H1 (cell line): ENCODE measurements at regions not wholly inside any gene's neighbourhood (a gene's known extent, or its start where the extent isn't known, plus 50 kb on each side); places are given as distances from the start of the nearest gene placed in this dataset.

Experiments used
- CTCF ChIA-PET: fragments of 300-600 bp; sonication (Branson Sonifier 250); formaldehyde crosslinking; loops from one replicate; lab custom pipeline; 2021; ENCODE audit not compliant: partially characterized antibody; lab: Charles Lee
- POLR2A ChIA-PET: fragments of 300-600 bp; sonication (Branson Sonifier 250); formaldehyde crosslinking; loops from one replicate; lab custom pipeline; 2021; ENCODE audit warnings: inconsistent platforms; ENCODE audit not compliant: partially characterized antibody; lab: Charles Lee
- DNase-seq, 2 experiments: peaks; one replicate each; pipeline versions ENCODE4 v3.0.0 to v3.0.0-alpha.2; 2010 to 2022; ENCODE audit warnings: low spot score in 2 of 2, low read depth in 1 of 2, mixed read lengths in 1 of 2
- FAIRE-seq: peaks from 2 replicates; lab custom pipeline; 2011; peaks lifted over from hg19 to GRCh38; lab: Jason Lieb, UNC
- H2AFZ ChIP-seq: 2 replicates; pipeline ENCODE4 v1.8.1; 2012; ENCODE audit warnings: low read length, inconsistent platforms
- H2AK5ac ChIP-seq: 2 replicates; pipeline ENCODE4 v1.6.1; 2013; ENCODE audit warnings: low read depth, low read length
- H2BK120ac ChIP-seq: replicated peaks from 2 replicates; pipeline ENCODE3; 2013; ENCODE audit warnings: low read depth, low read length, inconsistent platforms
- H2BK12ac ChIP-seq: 2 replicates; pipeline ENCODE4 v1.6.1; 2013; ENCODE audit warnings: low read depth, low read length
- H2BK15ac ChIP-seq: 2 replicates; pipeline ENCODE4 v1.6.1; 2013; ENCODE audit warnings: low read length
- H2BK20ac ChIP-seq: 2 replicates; pipeline ENCODE4 v1.6.1; 2013; ENCODE audit warnings: low read length
- H2BK5ac ChIP-seq: 2 replicates; pipeline ENCODE4 v1.6.1; 2013; ENCODE audit warnings: low read depth, low read length
- H3K14ac ChIP-seq: 2 replicates; pipeline ENCODE4 v1.6.1; 2013; ENCODE audit warnings: inconsistent platforms; ENCODE audit not compliant: insufficient read length
- H3K18ac ChIP-seq: 2 replicates; pipeline ENCODE4 v1.6.1; 2013; ENCODE audit warnings: low read length; ENCODE audit errors: extremely low read depth
- H3K23ac ChIP-seq: 2 replicates; pipeline ENCODE4 v1.6.1; 2013; ENCODE audit warnings: inconsistent platforms; ENCODE audit not compliant: insufficient read length
- H3K23me2 ChIP-seq: 2 replicates; pipeline ENCODE4 v1.6.1; 2013; ENCODE audit warnings: low read depth, low read length
- H3K27ac ChIP-seq: 2 replicates; pipeline ENCODE4 v1.6.1; 2011; ENCODE audit warnings: low read depth, low read length, inconsistent platforms
- H3K27me3 ChIP-seq, 4 experiments: replicated peaks in 1 of 4; 1 replicate in 1 of 4; 2 replicates in 3 of 4; pipeline versions ENCODE4 v1.6.1 to v1.8.1; 2011 to 2013; ENCODE audit warnings: low read length in 3 of 4, mild to moderate bottlenecking in 3 of 4, inconsistent platforms in 2 of 4, mixed read lengths in 2 of 4, moderate library complexity in 1 of 4; ENCODE audit not compliant: control insufficient read depth in 3 of 4, insufficient read depth in 3 of 4; ENCODE audit errors: extremely low read depth in 1 of 4
- H3K36me3 ChIP-seq, 4 experiments: 2 replicates each; pipeline versions ENCODE4 v1.6.1 to v1.8.1; 2011 to 2013; ENCODE audit warnings: mild to moderate bottlenecking in 4 of 4, low read length in 3 of 4, moderate library complexity in 2 of 4, control low read depth in 1 of 4, inconsistent platforms in 1 of 4; ENCODE audit not compliant: insufficient read depth in 4 of 4, control insufficient read depth in 2 of 4
- H3K4ac ChIP-seq: replicated peaks from 2 replicates; pipeline ENCODE3; 2013; ENCODE audit warnings: low read length, low read depth, mixed read lengths, inconsistent platforms; ENCODE audit not compliant: insufficient read length
- H3K4me1 ChIP-seq, 4 experiments: replicated peaks in 1 of 4; 1 replicate in 1 of 4; 2 replicates in 3 of 4; pipeline versions ENCODE4 v1.6.1 to v1.8.1; 2011 to 2013; ENCODE audit warnings: low read length in 3 of 4, inconsistent platforms in 2 of 4, mixed read lengths in 1 of 4; ENCODE audit not compliant: insufficient read depth in 4 of 4, control insufficient read depth in 3 of 4
- H3K4me2 ChIP-seq, 2 experiments: 2 replicates each; pipeline versions ENCODE4 v1.6.1 to v1.8.1; 2011 to 2013; ENCODE audit warnings: low read depth in 2 of 2, low read length in 2 of 2, control low read depth in 1 of 2, inconsistent platforms in 1 of 2, mild to moderate bottlenecking in 1 of 2; ENCODE audit not compliant: insufficient read depth in 1 of 2
- H3K4me3 ChIP-seq, 4 experiments: fragments of 200-600, 300-600 bp in 1 of 4; sonication (generic), shearing (Covaris generic), sonication (Bioruptor Twin) in 1 of 4; 2 replicates each; pipeline versions ENCODE4 v1.5.1 to v1.8.1; 2011 to 2016; ENCODE audit warnings: low read length in 4 of 4, low read depth in 3 of 4, control low read depth in 2 of 4, inconsistent platforms in 2 of 4, mild to moderate bottlenecking in 2 of 4, mixed read lengths in 1 of 4, moderate library complexity in 1 of 4; ENCODE audit not compliant: insufficient read depth in 2 of 4; ENCODE audit errors: extremely low read depth in 1 of 4
- H3K56ac ChIP-seq: replicated peaks from 2 replicates; pipeline ENCODE3; 2013; ENCODE audit warnings: low read depth, mild to moderate bottlenecking, mixed read lengths, low read length, inconsistent platforms; ENCODE audit not compliant: insufficient read length
- H3K79me1 ChIP-seq: 2 replicates; pipeline ENCODE4 v1.6.1; 2013; ENCODE audit warnings: low read depth, low read length, control low read depth
- H3K79me2 ChIP-seq, 2 experiments: 2 replicates each; pipeline versions ENCODE4 v1.6.1 to v1.8.1; 2012 to 2013; ENCODE audit warnings: low read length in 2 of 2, mild to moderate bottlenecking in 2 of 2, inconsistent platforms in 1 of 2; ENCODE audit not compliant: insufficient read depth in 2 of 2, control insufficient read depth in 1 of 2
- H3K9ac ChIP-seq, 4 experiments: replicated peaks in 1 of 4; 1 replicate in 1 of 4; 2 replicates in 3 of 4; pipeline versions ENCODE4 v1.6.1 to v1.8.1; 2011 to 2013; ENCODE audit warnings: low read depth in 3 of 4, low read length in 3 of 4, control low read depth in 2 of 4, mild to moderate bottlenecking in 2 of 4, moderate library complexity in 2 of 4, inconsistent platforms in 1 of 4; ENCODE audit errors: extremely low read depth in 1 of 4
- H3K9me3 ChIP-seq, 2 experiments: 2 replicates each; pipeline versions ENCODE4 v1.6.1 to v1.8.1; 2012 to 2013; ENCODE audit warnings: mild to moderate bottlenecking in 2 of 2, moderate library complexity in 2 of 2, control low read depth in 1 of 2, inconsistent platforms in 1 of 2, low read depth in 1 of 2, low read length in 1 of 2, mixed read lengths in 1 of 2; ENCODE audit not compliant: insufficient read depth in 2 of 2
- H4K20me1 ChIP-seq, 2 experiments: replicated peaks in 1 of 2; 2 replicates each; pipeline versions ENCODE3 to v1.8.1; 2011 to 2013; ENCODE audit warnings: inconsistent platforms in 2 of 2, low read length in 2 of 2, mild to moderate bottlenecking in 1 of 2; ENCODE audit not compliant: insufficient read depth in 2 of 2, control insufficient read depth in 1 of 2
- H4K5ac ChIP-seq: 2 replicates; pipeline ENCODE4 v1.6.1; 2013; ENCODE audit warnings: low read length, low read depth, mixed read lengths, inconsistent platforms; ENCODE audit not compliant: insufficient read length
- H4K8ac ChIP-seq: 2 replicates; pipeline ENCODE4 v1.8.0; 2013; ENCODE audit warnings: mild to moderate bottlenecking, moderate library complexity, low read length, inconsistent platforms; ENCODE audit not compliant: insufficient read depth; ENCODE audit errors: extremely low read depth
- H4K91ac ChIP-seq: replicated peaks from 2 replicates; pipeline ENCODE3; 2013; ENCODE audit warnings: low read length, mixed read lengths, inconsistent platforms; ENCODE audit not compliant: insufficient read length
- ATF3 ChIP-seq: IDR thresholded peaks from 2 replicates; pipeline ENCODE4 v1.6.1; 2011; ENCODE audit warnings: low read depth, mild to moderate bottlenecking, low read length; ENCODE audit not compliant: insufficient read depth
- BCL11A ChIP-seq, 2 experiments: IDR thresholded peaks; one replicate each; pipeline ENCODE4 v1.6.1; 2011; ENCODE audit warnings: low read depth in 2 of 2, low read length in 2 of 2, mild to moderate bottlenecking in 2 of 2
- HDAC2 ChIP-seq, 2 experiments: fragments of 300-600 bp in 1 of 2; sonication (generic) in 1 of 2; IDR thresholded peaks; 2 replicates each; pipeline ENCODE4 v1.6.1; 2011 to 2012; ENCODE audit warnings: low read depth in 2 of 2, low read length in 2 of 2, mild to moderate bottlenecking in 2 of 2, moderate library complexity in 2 of 2, borderline replicate concordance in 1 of 2, inconsistent platforms in 1 of 2
- KDM5A ChIP-seq: fragments of 200-600 bp; IDR thresholded peaks from 2 replicates; pipeline ENCODE4 v1.7.1; 2012; ENCODE audit warnings: mild to moderate bottlenecking, low read length, inconsistent platforms, mixed read lengths
- MAFK ChIP-seq: IDR thresholded peaks from 2 replicates; pipeline ENCODE4 v1.6.1; 2012; ENCODE audit warnings: low read depth, mild to moderate bottlenecking, improper control_type of control experiment, low read length
- MAX ChIP-seq: IDR thresholded peaks from 2 replicates; pipeline ENCODE4 v1.6.1; 2012; ENCODE audit warnings: inconsistent platforms
- PHF8 ChIP-seq: fragments of 200-600 bp; sonication (generic); conservative IDR thresholded peaks from 2 replicates; pipeline ENCODE4 v1.7.1; 2012; ENCODE audit warnings: low read depth, mild to moderate bottlenecking, inconsistent platforms, low read length, moderate library complexity
- RBBP5 ChIP-seq: IDR thresholded peaks from 2 replicates; pipeline ENCODE4 v1.7.1; 2012; ENCODE audit warnings: low read depth, mild to moderate bottlenecking, inconsistent platforms, low read length, moderate library complexity, borderline replicate concordance
- SIN3A ChIP-seq, 2 experiments: IDR thresholded peaks in 1 of 2; conservative IDR thresholded peaks in 1 of 2; 2 replicates each; pipeline ENCODE4 v1.6.1; 2011 to 2012; ENCODE audit warnings: low read length in 2 of 2, improper control_type of control experiment in 1 of 2, low read depth in 1 of 2, mild to moderate bottlenecking in 1 of 2
- SIX5 ChIP-seq: IDR thresholded peaks from 2 replicates; pipeline ENCODE4 v1.6.1; 2011; ENCODE audit warnings: mild to moderate bottlenecking, low read depth, low read length
- SP4 ChIP-seq: IDR thresholded peaks from 2 replicates; pipeline ENCODE4 v1.6.1; 2012; ENCODE audit warnings: low read length, inconsistent platforms
- TBP ChIP-seq: IDR thresholded peaks from 2 replicates; pipeline ENCODE4 v1.6.1; 2011; ENCODE audit warnings: low read depth, low read length, improper control_type of control experiment
- TCF12 ChIP-seq: IDR thresholded peaks from 2 replicates; pipeline ENCODE4 v1.6.1; 2011; ENCODE audit warnings: low read depth, mild to moderate bottlenecking, low read length
- TEAD4 ChIP-seq: IDR thresholded peaks from 2 replicates; pipeline ENCODE4 v1.6.1; 2012; ENCODE audit warnings: low read depth, low read length, inconsistent platforms, mixed read lengths
- WGBS, 2 experiments: shearing (Covaris generic) in 1 of 2; methylation state at CpG; one replicate each; pipeline versions ENCODE4 v1.1.6 to v1.1.7; 2013 to 2015; ENCODE audit warnings: low lambda C conversion rate in 2 of 2, mixed read lengths in 2 of 2, inconsistent platforms in 1 of 2, low coverage in 1 of 2, missing lambda C conversion rate in 1 of 2; ENCODE audit not compliant: insufficient replicate concordance in 2 of 2, insufficient coverage in 1 of 2, insufficient read length in 1 of 2; ENCODE audit errors: extremely low coverage in 1 of 2, missing lambda C conversion rate in 1 of 2; 5-methylcytosine and 5-hydroxymethylcytosine counted together

- peaks cover 3 to 8% of the 10 kb centered on the region in 2 experiments; a peak in 3 of 4 replicates for H3K9me3 ChIP-seq
- H3K23ac ChIP-seq, result no peak overlapping the region
- no peak overlapping the region for H3K14ac ChIP-seq
- H3K79me2 ChIP-seq, result no peaks in the 10 kb centered on the region
- no peaks in the 10 kb centered on the region for H4K20me1 ChIP-seq
- no peak overlapping the region for H2AK5ac ChIP-seq
- POLR2A ChIA-PET, result no interaction called here
- H2BK20ac ChIP-seq, result no peak overlapping the region
- no peak overlapping the region for H3K56ac ChIP-seq
- 91% methylated on average over 3 of the region's 3 CpGs; no CpG with 5 or more reads in 1 of the 2 experiments for WGBS, 2 experiments
- H3K23me2 ChIP-seq, result no peaks in the 10 kb centered on the region
- no peaks in the 10 kb centered on the region for H3K79me1 ChIP-seq
- H3K18ac ChIP-seq, result no peak overlapping the region
- no peak overlapping the region for H3K27ac ChIP-seq
- H3K36me3 ChIP-seq, result no peaks in the 10 kb centered on the region
- no peak overlapping the region for H3K4ac ChIP-seq
- H3K27me3 ChIP-seq, result no peaks in the 10 kb centered on the region; a peak in 1 of 7 replicates
- no peak overlapping the region for H2BK120ac ChIP-seq
- no peak overlapping the region for H2BK15ac ChIP-seq
- no peak overlapping the region for H2AFZ ChIP-seq
- DNase-seq (no peak), FAIRE-seq (no peak)
- H3K4me2 ChIP-seq, result no peak overlapping the region
- no peak overlapping the region for H3K4me3 ChIP-seq
- no peak overlapping the region for H4K5ac ChIP-seq
- no peak overlapping the region for H4K91ac ChIP-seq
- H2BK5ac ChIP-seq, result no peak overlapping the region
- CTCF ChIA-PET, result interaction anchor here (0.6 to 1.4 kb wide), 4 partner anchors 21 to 99 kb away, joined by 3 to 4 read pairs (median 3); no protein-coding TSS in a partner anchor
- H3K4me1 ChIP-seq, result peaks cover 0 to 12% (median 5%) of the 10 kb centered on the region in 4 experiments; a peak in 6 of 7 replicates
- no peak overlapping the region for H3K9ac ChIP-seq
- H2BK12ac ChIP-seq, result no peak overlapping the region
- no peak overlapping the region for H4K8ac ChIP-seq
- no peak for TF ChIP-seq RBBP5
- no peak for TF ChIP-seq MAX
- TF ChIP-seq TBP, result no peak
- TF ChIP-seq MAFK, result no peak
- no peak for TF ChIP-seq BCL11A (IDR thresholded peaks at IDR 0.05; ENCODE audit: low read depth in 2 of 2, low read length in 2 of 2)
- no peak for TF ChIP-seq PHF8
- TF ChIP-seq TEAD4, result no peak
- TF ChIP-seq SIN3A (conservative IDR thresholded peaks at IDR 0.05 in 1 of 2, IDR thresholded peaks at IDR 0.05 in 1 of 2; ENCODE audit: low read depth in 1 of 2, low read length in 2 of 2), result no peak
- TF ChIP-seq KDM5A, result no peak
- no peak for TF ChIP-seq ATF3
- no peak for TF ChIP-seq TCF12
- no peak for TF ChIP-seq SIX5
- TF ChIP-seq SP4, result no peak
- no peak for TF ChIP-seq HDAC2 (IDR thresholded peaks at IDR 0.05; ENCODE audit: borderline replicate concordance in 1 of 2, low read depth in 2 of 2, low read length in 2 of 2)
Observed at GRCh38 chr4:3852711-3853110, 86.5 kb downstream of the ADRA2C start.
